ENCODE measurements at regions not wholly inside any gene's neighbourhood (a gene's known extent, or its start where the extent isn't known, plus 50 kb on each side); places are given as distances from the start of the nearest gene placed in this dataset.
"Not testable (repeated sequence)": the region's sequence is repeated elsewhere in the genome, so short reads cannot be mapped to it uniquely, and the experiment has no call there.

- no peaks in the 10 kb centered on the region for H3K36me3 ChIP-seq
- no peak for DNase-seq
- no peak overlapping the region for H3K27ac ChIP-seq
- no peaks in the 10 kb centered on the region for H3K4me1 ChIP-seq
- intact Hi-C loops (cut with DNase I; ENCODE audit: low total_unique reads): no loop called here
- no peak overlapping the region for H3K4me3 ChIP-seq
- H3K27me3 ChIP-seq: no peaks in the 10 kb centered on the region
- H3K9me3 ChIP-seq: no peaks in the 10 kb centered on the region
- no peak for TF ChIP-seq CTCF (IDR thresholded peaks at IDR 0.05)
These were observed 234.8 kb upstream of the HHIP start for GRCh38 chr4:144411119-144411518.

GRCh38 chr4:144411700-144412099 is 234.3 kb upstream of the HHIP start:
- H3K4me3 ChIP-seq: no peak overlapping the region
- no peaks in the 10 kb centered on the region for H3K36me3 ChIP-seq
- no peak overlapping the region for H3K27ac ChIP-seq
- no peaks in the 10 kb centered on the region for H3K4me1 ChIP-seq
- no peak for DNase-seq
- no peak for TF ChIP-seq CTCF (IDR thresholded peaks at IDR 0.05)
- H3K9me3 ChIP-seq: no peaks in the 10 kb centered on the region
- H3K27me3 ChIP-seq: no peaks in the 10 kb centered on the region
- intact Hi-C loops (cut with DNase I; ENCODE audit: low total_unique reads): no loop called here

- Histone ChIP-seq H3K4me3 (no peak overlapping the region), H3K36me3 (no peaks in the 10 kb centered on the region), H3K9me3 (no peaks in the 10 kb centered on the region), H3K4me1 (no peaks in the 10 kb centered on the region), H3K27ac (no peak overlapping the region), H3K27me3 (no peaks in the 10 kb centered on the region)
- intact Hi-C loops (cut with DNase I; ENCODE audit: low total_unique reads): no loop called here
- no peak for DNase-seq
- TF ChIP-seq CTCF (IDR thresholded peaks at IDR 0.05): no peak
These were observed 224.9 kb upstream of the HHIP start for GRCh38 chr4:144421056-144421455.

GRCh38 chr4:144421839-144422565 is 224.0 kb upstream of the HHIP start:
- H3K36me3 ChIP-seq: no peaks in the 10 kb centered on the region
- no peaks in the 10 kb centered on the region for H3K9me3 ChIP-seq
- H3K4me3 ChIP-seq: no peak overlapping the region
- DNase-seq: no peak
- intact Hi-C loops (cut with DNase I; ENCODE audit: low total_unique reads): no loop called here
- TF ChIP-seq CTCF (IDR thresholded peaks at IDR 0.05): no peak
- H3K4me1 ChIP-seq: no peaks in the 10 kb centered on the region
- H3K27ac ChIP-seq: no peak overlapping the region
- H3K27me3 ChIP-seq: no peaks in the 10 kb centered on the region

GRCh38 chr4:144423930-144424329 is 222.0 kb upstream of the HHIP start:
- Histone ChIP-seq H3K4me1 (no peaks in the 10 kb centered on the region), H3K27me3 (no peaks in the 10 kb centered on the region), H3K27ac (no peak overlapping the region), H3K9me3 (no peaks in the 10 kb centered on the region), H3K36me3 (no peaks in the 10 kb centered on the region), H3K4me3 (no peak overlapping the region)
- DNase-seq: no peak
- TF ChIP-seq CTCF (IDR thresholded peaks at IDR 0.05): no peak
- intact Hi-C loops (cut with DNase I; ENCODE audit: low total_unique reads): no loop called here

- H3K4me3 ChIP-seq; H3K4me1 ChIP-seq; intact Hi-C loops (cut with DNase I; ENCODE audit: low total_unique reads): not testable (repeated sequence)
These were observed 219.9 kb upstream of the HHIP start for GRCh38 chr4:144426023-144426422.

More at GRCh38 chr4:144426023-144426422, 219.9 kb upstream of the HHIP start:
- H3K9me3 ChIP-seq, H3K27ac ChIP-seq, H3K27me3 ChIP-seq, DNase-seq, H3K36me3 ChIP-seq: not testable (repeated sequence)
